ENCODE measurements at regions not wholly inside any gene's neighbourhood (a gene's known extent, or its start where the extent isn't known, plus 50 kb on each side); places are given as distances from the start of the nearest gene placed in this dataset.

GRCh38 chr6:99177736-99178135 is 171.7 kb downstream of the FAXC start:
- 3% methylated on average over 2 of the region's 2 CpGs for WGBS (ENCODE audit: low lambda C conversion rate)
- DNase-seq (ENCODE audit: low spot score), result no peak
- Histone ChIP-seq H3K4me3 (replicated peaks in 1 of 3; ENCODE audit: insufficient read depth in 1 of 3, low read depth in 2 of 3, low read length in 3 of 3) (no peak overlapping the region), H3K4me1 (ENCODE audit: insufficient read depth, low read length) (no peaks in the 10 kb centered on the region), H3K9me3 (ENCODE audit: low read length) (no peaks in the 10 kb centered on the region), H3K27me3 (ENCODE audit: control insufficient read depth in 1 of 2, insufficient read depth in 2 of 2, low read length in 2 of 2) (no peaks in the 10 kb centered on the region), H3K79me2 (ENCODE audit: insufficient read depth, low read length) (no peaks in the 10 kb centered on the region), H3K36me3 (replicated peaks in 1 of 2; ENCODE audit: control insufficient read depth in 1 of 2, insufficient read depth in 2 of 2, low read length in 2 of 2) (no peaks in the 10 kb centered on the region), H4K20me1 (ENCODE audit: insufficient read depth, low read length) (no peaks in the 10 kb centered on the region), H3K9ac (ENCODE audit: insufficient read depth, low read depth, low read length) (no peak overlapping the region), H3K27ac (ENCODE audit: extremely low read length, insufficient read depth, low read length) (no peak overlapping the region), H2AFZ (ENCODE audit: low read length) (no peak overlapping the region), H3K4me2 (ENCODE audit: low read depth, low read length) (no peak overlapping the region)
- ChIA-PET POLR2A (no interaction called here), CTCF (ENCODE audit: low intra/inter-chr PET ratio, low total read pairs) (no interaction called here)
- no peak for FAIRE-seq
- ATAC-seq, result no peak
- BruUV-seq (replicated peaks), result no TSS peak
- intact Hi-C loops (cut with micrococcal nuclease; ENCODE audit: unreplicated experiment), result no loop called here
- TF ChIP-seq ZFYVE20 (CRISPR knock-in tag; IDR thresholded peaks at IDR 0.05; ENCODE audit: borderline replicate concordance, low read depth) (no peak), KLF15 (CRISPR knock-in tag; IDR thresholded peaks at IDR 0.05; ENCODE audit: borderline replicate concordance) (no peak), ZNF281 (CRISPR knock-in tag; IDR thresholded peaks at IDR 0.05; ENCODE audit: borderline replicate concordance) (no peak), ZNF652 (CRISPR knock-in tag; IDR thresholded peaks at IDR 0.05; ENCODE audit: borderline replicate concordance, low read depth) (no peak), CENPT (CRISPR knock-in tag; IDR thresholded peaks at IDR 0.05; ENCODE audit: low read depth) (no peak), ZNF710 (CRISPR knock-in tag; IDR thresholded peaks at IDR 0.05; ENCODE audit: borderline replicate concordance) (no peak), ZNF17 (CRISPR knock-in tag; IDR thresholded peaks at IDR 0.05) (no peak), RELA (CRISPR knock-in tag; IDR thresholded peaks at IDR 0.05) (no peak), HOXA3 (CRISPR knock-in tag; IDR thresholded peaks at IDR 0.05) (no peak), RBFOX2 (IDR thresholded peaks at IDR 0.05; ENCODE audit: low read depth, low read length) (no peak), POLR2AphosphoS5 (IDR thresholded peaks at IDR 0.05; ENCODE audit: low read depth, low read length) (no peak), MXI1 (IDR thresholded peaks at IDR 0.05; ENCODE audit: borderline replicate concordance, low read depth, low read length) (no peak), PHF21A (CRISPR knock-in tag; IDR thresholded peaks at IDR 0.05) (no peak), ZNF264 (CRISPR knock-in tag; IDR thresholded peaks at IDR 0.05) (no peak), FOXK1 (CRISPR knock-in tag; IDR thresholded peaks at IDR 0.05; ENCODE audit: borderline replicate concordance, low read depth) (no peak), RARG (CRISPR knock-in tag; IDR thresholded peaks at IDR 0.05; ENCODE audit: low read depth) (no peak), GLMP (CRISPR knock-in tag; IDR thresholded peaks at IDR 0.05; ENCODE audit: borderline replicate concordance) (no peak), MXD4 (CRISPR knock-in tag; IDR thresholded peaks at IDR 0.05) (no peak)
- in situ Hi-C loops (cut with HindIII; ENCODE audit: extremely low pct_ligation_motif_present, low pct_unique_long_range_greater_than_20kb), result no loop called here
